ENCODE measurements at regions not wholly inside any gene's neighbourhood (a gene's known extent, or its start where the extent isn't known, plus 50 kb on each side); places are given as distances from the start of the nearest gene placed in this dataset.

- TF ChIP-seq CTCF (IDR thresholded peaks at IDR 0.05) (no peak), POLR2A (IDR thresholded peaks at IDR 0.05) (no peak)
Observed at GRCh38 chr15:94691169-94691568, 459.8 kb downstream of the MCTP2 start.

Data from uterus (tissue), 2 donors.